ENCODE measurements at regions not wholly inside any gene's neighbourhood (a gene's known extent, or its start where the extent isn't known, plus 50 kb on each side); places are given as distances from the start of the nearest gene placed in this dataset.

DNA sequence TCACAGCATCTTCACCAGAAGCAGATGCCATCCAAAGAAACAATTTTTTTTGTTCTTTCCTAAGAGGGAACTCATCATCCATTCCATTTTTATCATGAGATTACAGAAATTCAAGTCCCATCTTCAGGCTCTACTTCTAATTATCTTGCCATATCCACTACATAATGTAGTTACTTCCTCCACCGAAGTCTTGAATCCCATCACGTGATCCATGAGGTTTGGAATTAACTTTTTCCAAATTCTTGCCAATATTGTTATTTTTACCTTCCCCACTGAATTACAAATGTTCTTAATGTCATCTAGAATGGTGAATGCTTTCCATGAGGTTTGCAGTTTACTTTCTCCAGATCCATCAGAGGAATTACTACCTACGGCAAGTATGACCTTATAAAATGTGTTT is 1014.7 kb upstream of the LRRN3 start:
- no peak for DNase-seq

GRCh38 chr7:110084181-110084807 is 1006.6 kb upstream of the LRRN3 start:
- DNase-seq: no peak

DNA sequence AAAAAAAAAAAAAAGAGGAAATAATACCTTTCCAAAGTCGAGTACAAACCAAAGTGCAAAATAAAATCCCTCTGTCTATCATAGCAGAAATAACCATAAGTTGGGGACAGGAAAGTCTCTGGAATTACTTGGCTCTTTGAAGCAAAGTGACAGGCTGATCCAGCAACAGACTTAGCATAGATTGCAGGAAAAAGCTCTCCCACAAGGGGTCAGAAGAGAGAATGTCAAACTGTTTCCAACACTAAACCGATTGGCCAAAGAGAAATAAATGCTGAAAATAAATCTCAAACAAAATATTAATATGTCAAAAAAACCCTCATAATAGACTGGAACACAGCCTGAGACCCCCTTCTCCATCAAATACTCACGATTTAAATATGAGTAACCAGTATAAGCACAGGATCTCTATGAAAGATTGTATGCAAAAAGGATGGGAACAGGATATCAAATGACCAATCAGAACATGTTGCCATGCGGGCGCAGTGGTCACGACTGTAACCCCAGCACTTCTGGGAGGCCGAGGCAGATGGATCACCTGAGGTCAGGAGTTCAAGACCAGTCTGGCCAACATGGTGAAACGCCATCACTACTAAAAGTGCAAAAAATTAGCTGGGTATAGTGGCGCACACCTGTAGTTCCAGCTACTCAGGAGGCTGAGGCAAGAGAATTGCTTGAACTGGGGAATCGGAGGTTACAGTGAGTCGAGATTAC is 1000.7 kb upstream of the LRRN3 start:
- no peak for DNase-seq

- no peak for DNase-seq
These were observed 995.4 kb upstream of the LRRN3 start for GRCh38 chr7:110095372-110096052.

DNA sequence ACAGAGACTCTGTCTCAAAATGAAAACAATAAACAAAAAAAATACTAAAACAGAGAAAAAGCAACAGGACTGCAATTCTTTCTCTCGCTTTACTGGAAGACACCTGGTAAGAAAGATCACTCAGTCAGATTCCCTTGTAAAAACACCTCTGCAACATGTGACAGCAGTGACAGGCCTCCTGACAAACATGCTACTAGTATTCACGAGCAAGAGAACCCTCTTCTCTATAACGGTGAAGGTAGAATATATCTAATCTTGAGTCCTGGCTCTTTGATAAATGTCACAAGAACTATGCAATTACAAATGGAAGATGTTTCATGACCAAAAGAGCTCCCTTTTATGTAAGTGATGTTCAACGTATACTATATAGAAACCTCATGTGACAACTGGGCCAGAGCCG is 986.7 kb upstream of the LRRN3 start:
- no peak for DNase-seq

- DNase-seq: no peak
These were observed 985.6 kb upstream of the LRRN3 start for GRCh38 chr7:110105307-110105706.

DNA sequence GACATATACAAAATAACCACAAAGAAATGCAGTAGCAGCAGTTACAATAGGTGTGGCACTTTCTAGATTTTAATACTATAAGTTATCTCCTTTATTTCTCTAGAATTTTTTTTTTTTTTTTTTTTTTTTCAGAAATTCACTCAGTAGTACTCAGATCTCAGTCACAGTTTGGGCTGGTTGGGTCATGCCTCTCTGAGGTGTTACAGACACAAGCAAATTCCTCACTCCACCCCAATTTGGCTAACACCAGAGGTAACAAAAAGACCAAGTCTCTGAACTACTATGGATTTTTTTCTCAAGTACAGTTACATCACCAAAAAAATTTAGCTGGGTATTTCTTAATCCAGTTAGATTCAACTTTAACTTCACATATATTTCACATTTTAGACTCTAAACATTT is 985.1 kb upstream of the LRRN3 start:
- no peak for DNase-seq

DNA sequence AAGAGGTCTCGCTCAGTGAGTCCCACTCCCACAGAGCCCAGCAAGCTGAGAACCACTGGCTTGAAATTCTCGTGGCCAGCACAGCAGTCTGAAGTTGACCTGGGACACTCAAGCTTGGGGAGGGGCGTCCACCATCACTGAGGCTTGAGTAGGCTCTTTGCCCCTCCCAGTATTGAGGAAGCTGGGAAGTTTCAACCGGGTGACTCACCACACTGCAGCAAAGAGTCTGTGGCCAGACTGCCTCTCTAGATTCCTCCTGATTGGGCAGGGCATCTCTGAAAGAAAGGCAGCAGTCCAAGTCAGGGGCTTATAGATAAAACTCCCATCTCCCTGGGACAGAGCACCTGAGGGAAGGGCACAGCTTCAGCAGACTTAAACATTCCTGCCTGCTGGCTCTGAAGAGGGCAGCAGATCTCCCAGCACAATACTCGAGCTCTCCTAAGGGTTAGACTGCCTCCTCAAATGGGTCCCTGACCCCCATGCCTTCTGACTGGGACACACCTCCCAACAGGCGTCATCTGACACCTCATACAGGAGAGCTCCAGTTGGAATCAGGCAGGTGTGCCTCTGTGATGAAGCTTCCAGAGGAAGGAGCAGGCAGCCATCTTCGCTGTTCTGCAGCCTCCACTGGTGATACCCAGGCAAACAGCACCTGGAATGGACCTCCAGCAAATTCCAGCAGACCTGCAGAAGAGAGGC is 970.9 kb upstream of the LRRN3 start:
- DNase-seq: no peak

- no peak for DNase-seq
These were observed 961.8 kb upstream of the LRRN3 start for GRCh38 chr7:110129159-110129558.

- DNase-seq: no peak
These were observed 960.3 kb upstream of the LRRN3 start for GRCh38 chr7:110130669-110131068.

GRCh38 chr7:110131344-110131743 is 959.6 kb upstream of the LRRN3 start:
- no peak for DNase-seq

DNA sequence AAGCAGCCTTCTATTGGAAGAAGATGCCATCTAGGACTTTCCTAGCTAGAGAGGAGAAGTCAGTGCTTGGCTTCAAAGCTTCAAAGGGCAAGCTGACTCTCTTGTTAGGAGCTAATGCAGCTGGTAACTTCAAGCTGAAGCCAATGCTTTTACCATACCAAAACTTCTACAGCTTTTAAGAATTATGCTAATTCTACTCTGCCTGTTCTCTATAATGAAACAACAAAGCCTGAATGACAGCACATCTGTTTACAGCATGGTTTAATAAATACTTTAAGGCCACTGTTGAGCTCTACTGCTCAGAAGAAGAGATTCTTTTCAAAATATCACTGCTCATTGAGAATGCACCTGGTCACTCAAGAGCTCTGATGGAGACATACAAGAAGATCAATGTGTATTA is 951.9 kb upstream of the LRRN3 start:
- DNase-seq: no peak

DNA sequence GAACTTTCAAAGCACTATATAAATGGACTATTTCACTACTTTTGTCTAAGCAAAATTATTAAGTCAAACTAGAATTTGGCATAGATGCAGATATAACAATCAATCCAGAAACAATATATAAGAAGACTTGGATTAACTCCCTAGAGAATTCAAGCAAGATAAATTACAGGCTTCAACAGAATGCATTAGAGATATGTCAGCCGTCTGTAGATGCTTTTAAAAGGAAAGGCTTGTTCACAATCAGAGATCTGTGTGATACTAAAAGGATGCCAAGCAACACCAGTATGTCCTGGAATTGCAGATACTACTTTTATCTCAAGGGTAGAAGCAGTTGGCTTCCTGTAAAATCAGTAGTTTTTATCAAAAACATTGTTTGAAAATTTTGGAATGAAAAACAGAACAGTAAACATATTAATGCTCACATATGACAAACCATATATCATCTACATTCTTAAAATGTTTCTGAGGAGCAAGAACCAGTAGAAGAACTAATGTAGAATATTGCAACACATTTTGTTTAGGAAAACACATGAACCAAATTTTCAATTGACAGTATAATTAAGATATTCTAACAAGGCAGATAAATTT is 947.9 kb upstream of the LRRN3 start:
- no peak for DNase-seq

DNA sequence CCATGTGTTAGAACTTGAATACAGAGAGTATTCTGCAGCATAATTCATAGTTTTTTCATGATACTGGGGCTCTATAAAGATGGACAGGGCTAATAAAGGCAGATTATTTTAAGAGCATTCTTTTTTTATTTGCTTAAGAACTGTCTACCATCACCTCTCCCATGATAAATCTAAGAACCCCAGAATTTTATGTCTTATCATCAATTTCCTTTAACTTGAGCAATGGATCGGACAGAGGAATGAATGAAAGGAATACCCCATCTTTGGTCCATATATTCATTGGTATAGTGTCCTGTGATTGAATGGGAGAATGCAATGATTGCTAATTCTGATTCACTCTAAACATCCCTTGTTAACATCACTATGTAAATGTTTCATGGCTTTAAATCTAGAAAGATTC is 946.3 kb upstream of the LRRN3 start:
- DNase-seq: no peak

DNA sequence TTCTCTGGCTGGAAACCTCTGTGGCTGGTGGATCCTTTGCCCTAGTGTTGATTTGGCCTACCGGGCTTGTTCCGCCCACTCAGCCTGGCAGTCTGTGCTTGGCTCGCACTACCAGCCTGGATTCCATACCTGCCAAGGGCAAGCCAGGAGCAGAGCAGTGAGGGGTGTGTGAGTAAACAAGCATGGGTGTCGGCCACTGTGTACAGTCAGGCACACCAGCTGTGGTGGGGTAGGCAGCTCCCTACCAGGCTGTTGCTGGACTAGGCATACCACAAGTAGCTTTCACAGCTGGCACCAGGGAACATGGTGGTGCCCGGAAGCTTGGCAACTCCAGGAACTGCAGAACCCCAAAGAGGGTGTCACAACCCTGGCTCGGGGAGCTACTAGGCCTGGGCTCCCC is 942.9 kb upstream of the LRRN3 start:
- DNase-seq: no peak

- DNase-seq: no peak
These were observed 937.7 kb upstream of the LRRN3 start for GRCh38 chr7:110153222-110153621.

- no peak for DNase-seq
These were observed 934.4 kb upstream of the LRRN3 start for GRCh38 chr7:110156511-110156910.

DNA sequence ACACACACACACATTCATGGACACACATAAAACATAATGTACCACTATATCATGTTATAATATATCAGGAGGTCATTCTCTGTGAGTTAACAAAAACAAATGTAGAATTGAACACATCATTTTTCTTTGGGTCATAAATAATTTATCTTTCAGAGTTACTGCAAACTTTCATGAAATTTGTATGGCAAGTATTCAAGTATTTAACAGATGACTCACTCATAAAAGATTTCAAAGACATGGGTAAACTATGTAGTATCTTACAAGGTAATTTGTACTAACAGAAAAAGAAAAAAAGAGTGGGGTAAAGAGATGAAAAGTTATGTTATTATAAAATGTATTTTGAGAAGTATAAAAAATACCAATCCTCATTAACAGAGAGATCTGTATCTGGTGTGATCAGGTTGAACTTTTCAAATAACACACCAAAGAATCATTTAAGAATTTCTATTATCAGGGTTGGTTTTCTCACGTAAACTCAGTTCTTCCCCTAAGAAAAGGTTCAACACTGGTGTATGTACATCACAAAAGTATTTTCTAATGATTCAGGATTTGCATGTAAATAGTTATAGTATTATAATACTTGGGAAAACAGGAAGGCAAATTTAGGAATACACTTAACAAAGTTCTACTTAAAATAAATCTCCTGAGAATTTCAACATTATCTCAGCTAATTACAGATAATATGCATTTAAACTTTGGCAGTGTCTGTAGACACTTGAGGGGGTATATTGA is 933.1 kb upstream of the LRRN3 start:
- DNase-seq: no peak

GRCh38 chr7:110168010-110168409 is 922.9 kb upstream of the LRRN3 start:
- DNase-seq: no peak

GRCh38 chr7:110170841-110171240 is 920.1 kb upstream of the LRRN3 start:
- no peak for DNase-seq

DNA sequence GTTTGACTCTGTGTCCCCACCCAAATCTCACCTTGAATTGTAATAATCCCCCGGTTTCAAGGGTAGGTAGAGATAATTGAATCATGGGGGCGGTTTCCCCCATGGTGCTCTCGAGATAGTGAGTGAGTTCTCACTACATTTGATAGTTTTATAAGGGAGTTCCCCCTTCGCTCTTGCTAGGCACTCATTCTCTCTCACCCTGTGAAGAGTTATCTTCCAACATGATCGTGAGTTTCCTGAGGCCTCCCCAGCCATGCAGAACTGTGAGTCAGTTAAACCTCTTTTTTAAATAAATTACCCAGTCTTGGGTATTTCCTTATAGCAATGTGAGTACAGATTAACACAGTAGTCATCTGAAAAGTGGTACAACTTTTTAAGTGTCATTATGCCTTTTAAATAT is 913.5 kb upstream of the LRRN3 start:
- DNase-seq: no peak

DNA sequence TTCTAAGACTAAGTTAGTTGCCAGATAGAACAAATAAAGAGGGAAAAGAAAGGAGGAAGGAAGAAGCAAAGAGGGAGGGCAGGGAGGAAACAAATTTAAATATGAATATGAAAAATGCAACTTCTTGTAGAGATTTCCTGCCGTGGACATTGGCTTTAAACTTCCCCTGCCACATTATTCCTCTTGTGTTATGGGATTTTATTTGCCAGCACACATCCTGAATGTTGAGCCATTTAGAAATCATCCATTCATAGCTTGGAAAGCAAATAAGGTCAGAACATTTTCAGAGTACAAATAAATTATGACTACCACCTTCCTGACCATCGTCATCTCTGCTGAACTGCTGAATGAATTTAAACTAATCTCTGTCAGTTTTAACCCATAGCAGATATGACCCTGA is 911.9 kb upstream of the LRRN3 start:
- DNase-seq: no peak

DNA sequence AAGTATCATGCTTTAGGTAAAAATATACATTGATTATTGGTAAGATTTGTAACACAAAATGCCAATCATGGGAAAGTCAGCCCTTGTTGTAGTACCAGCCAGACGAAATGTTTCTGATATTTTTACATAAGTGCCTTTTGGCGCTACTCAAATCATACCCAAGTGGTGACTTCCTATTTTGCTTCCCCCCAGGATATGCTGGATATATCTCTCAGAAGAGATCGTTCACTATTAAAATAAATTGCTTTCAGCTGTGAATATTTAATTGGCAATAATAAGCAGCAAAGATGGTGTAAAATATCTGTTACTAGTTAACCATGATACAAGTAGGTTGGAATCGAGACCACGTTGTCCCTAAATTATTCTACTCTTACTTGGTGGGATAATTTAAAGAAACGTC is 909.2 kb upstream of the LRRN3 start:
- DNase-seq: no peak

Measured in activated CD4-positive, alpha-beta T cell treated with anti-CD3 and anti-CD28 coated beads, Interleukin-2, amount 50 U/mL, for 48 hours (primary cell).